ENCODE measurements at regions not wholly inside any gene's neighbourhood (a gene's known extent, or its start where the extent isn't known, plus 50 kb on each side); places are given as distances from the start of the nearest gene placed in this dataset.

- no peak for TF ChIP-seq POLR2AphosphoS5 (IDR thresholded peaks at IDR 0.05; ENCODE audit: low read depth, low read length)
- TF ChIP-seq CTCF (IDR thresholded peaks at IDR 0.05), result no peak
Observed at GRCh38 chr5:126094991-126095390, 328.2 kb upstream of the GRAMD2B start.
